ENCODE measurements at regions not wholly inside any gene's neighbourhood (a gene's known extent, or its start where the extent isn't known, plus 50 kb on each side); places are given as distances from the start of the nearest gene placed in this dataset.

GRCh38 chr5:144015961-144016360 lies 154.5 kb downstream of the YIPF5 start:
- Histone ChIP-seq H3K4me3 (ENCODE audit: low read length in 2 of 2) (no peak overlapping the region), H3K27me3 (ENCODE audit: control insufficient read depth in 1 of 2, insufficient read depth in 2 of 2, low read length in 1 of 2) (no peaks in the 10 kb centered on the region), H3K36me3 (ENCODE audit: control insufficient read depth in 1 of 2, insufficient read depth in 2 of 2, low read length in 1 of 2) (no peaks in the 10 kb centered on the region), H3K9me3 (ENCODE audit: control insufficient read depth, low read length) (no peaks in the 10 kb centered on the region), H3K27ac (ENCODE audit: low read depth in 1 of 2, low read length in 2 of 2) (no peak overlapping the region), H3K4me1 (ENCODE audit: control insufficient read depth in 1 of 2, insufficient read depth in 2 of 2, low read length in 2 of 2) (no peaks in the 10 kb centered on the region)
- DNase-seq (no peak), ATAC-seq (ENCODE audit: low FRiP score) (no peak)
- intact Hi-C loops (cut with DNase I), result no loop called here
- WGBS, 2 donors, result 87 to 88% methylated on average over 3 of the region's 3 CpGs

- H3K27ac ChIP-seq (ENCODE audit: low read depth in 1 of 2, low read length in 2 of 2), result no peak overlapping the region
- H3K27me3 ChIP-seq (ENCODE audit: control insufficient read depth in 1 of 2, insufficient read depth in 2 of 2, low read length in 1 of 2), result no peaks in the 10 kb centered on the region
- no peak for ATAC-seq (ENCODE audit: low FRiP score)
- no peaks in the 10 kb centered on the region for H3K36me3 ChIP-seq (ENCODE audit: control insufficient read depth in 1 of 2, insufficient read depth in 2 of 2, low read length in 1 of 2)
- H3K4me3 ChIP-seq (ENCODE audit: low read length in 2 of 2), result no peak overlapping the region
- DNase-seq, result no peak
- WGBS, 2 donors, result 94 to 95% methylated on average over 7 of the region's 7 CpGs
- no peaks in the 10 kb centered on the region for H3K9me3 ChIP-seq (ENCODE audit: control insufficient read depth, low read length)
- no peaks in the 10 kb centered on the region for H3K4me1 ChIP-seq (ENCODE audit: control insufficient read depth in 1 of 2, insufficient read depth in 2 of 2, low read length in 2 of 2)
- intact Hi-C loops (cut with DNase I), result no loop called here
These were observed 153.3 kb downstream of the YIPF5 start for GRCh38 chr5:144017119-144017518.

GRCh38 chr5:144017631-144018030 lies 152.8 kb downstream of the YIPF5 start:
- DNase-seq, result no peak
- H3K4me1 ChIP-seq (ENCODE audit: control insufficient read depth in 1 of 2, insufficient read depth in 2 of 2, low read length in 2 of 2), result no peaks in the 10 kb centered on the region
- WGBS, 2 donors, result 92 to 93% methylated on average over 6 of the region's 6 CpGs
- H3K27me3 ChIP-seq (ENCODE audit: control insufficient read depth in 1 of 2, insufficient read depth in 2 of 2, low read length in 1 of 2), result peaks cover 0 to 2% of the 10 kb centered on the region in 2 donors
- no peaks in the 10 kb centered on the region for H3K36me3 ChIP-seq (ENCODE audit: control insufficient read depth in 1 of 2, insufficient read depth in 2 of 2, low read length in 1 of 2)
- no peaks in the 10 kb centered on the region for H3K9me3 ChIP-seq (ENCODE audit: control insufficient read depth, low read length)
- ATAC-seq (ENCODE audit: low FRiP score), result no peak
- intact Hi-C loops (cut with DNase I), result no loop called here
- no peak overlapping the region for H3K27ac ChIP-seq (ENCODE audit: low read depth in 1 of 2, low read length in 2 of 2)
- H3K4me3 ChIP-seq (ENCODE audit: low read length in 2 of 2), result no peak overlapping the region

- H3K4me3 ChIP-seq (ENCODE audit: low read length in 2 of 2), result no peak overlapping the region
- ATAC-seq (ENCODE audit: low FRiP score) (no peak), DNase-seq (no peak)
- H3K4me1 ChIP-seq (ENCODE audit: control insufficient read depth in 1 of 2, insufficient read depth in 2 of 2, low read length in 2 of 2), result peaks cover 2 to 5% of the 10 kb centered on the region in 2 donors
- peaks cover 0 to 4% of the 10 kb centered on the region in 2 donors for H3K27me3 ChIP-seq (ENCODE audit: control insufficient read depth in 1 of 2, insufficient read depth in 2 of 2, low read length in 1 of 2)
- H3K36me3 ChIP-seq (ENCODE audit: control insufficient read depth in 1 of 2, insufficient read depth in 2 of 2, low read length in 1 of 2), result no peaks in the 10 kb centered on the region
- H3K27ac ChIP-seq (ENCODE audit: low read depth in 1 of 2, low read length in 2 of 2), result no peak overlapping the region
- intact Hi-C loops (cut with DNase I), result no loop called here
- 91 to 94% methylated on average over 1 of the region's 1 CpG for WGBS, 2 donors
- no peaks in the 10 kb centered on the region for H3K9me3 ChIP-seq (ENCODE audit: control insufficient read depth, low read length)
These were observed 146.4 kb downstream of the YIPF5 start for GRCh38 chr5:144024090-144024489.

GRCh38 chr5:144024545-144024944 lies 145.9 kb downstream of the YIPF5 start:
- H3K4me3 ChIP-seq (ENCODE audit: low read length in 2 of 2), result no peak overlapping the region
- H3K9me3 ChIP-seq (ENCODE audit: control insufficient read depth, low read length), result no peaks in the 10 kb centered on the region
- ATAC-seq (ENCODE audit: low FRiP score) (no peak), DNase-seq (no peak)
- no peak overlapping the region for H3K27ac ChIP-seq (ENCODE audit: low read depth in 1 of 2, low read length in 2 of 2)
- H3K4me1 ChIP-seq (ENCODE audit: control insufficient read depth in 1 of 2, insufficient read depth in 2 of 2, low read length in 2 of 2), result peaks cover 2 to 5% of the 10 kb centered on the region in 2 donors
- H3K36me3 ChIP-seq (ENCODE audit: control insufficient read depth in 1 of 2, insufficient read depth in 2 of 2, low read length in 1 of 2), result no peaks in the 10 kb centered on the region
- intact Hi-C loops (cut with DNase I), result no loop called here
- H3K27me3 ChIP-seq (ENCODE audit: control insufficient read depth in 1 of 2, insufficient read depth in 2 of 2, low read length in 1 of 2), result peaks cover 0 to 4% of the 10 kb centered on the region in 2 donors

GRCh38 chr5:144026286-144026685 lies 144.2 kb downstream of the YIPF5 start:
- peaks cover 0 to 4% of the 10 kb centered on the region in 2 donors for H3K27me3 ChIP-seq (ENCODE audit: control insufficient read depth in 1 of 2, insufficient read depth in 2 of 2, low read length in 1 of 2)
- ATAC-seq (ENCODE audit: low FRiP score) (no peak), DNase-seq (no peak)
- intact Hi-C loops (cut with DNase I), result no loop called here
- 37 to 40% methylated on average over 1 of the region's 1 CpG for WGBS, 2 donors
- no peak overlapping the region for H3K4me3 ChIP-seq (ENCODE audit: low read length in 2 of 2)
- H3K4me1 ChIP-seq (ENCODE audit: control insufficient read depth in 1 of 2, insufficient read depth in 2 of 2, low read length in 2 of 2), result peaks cover 2 to 5% of the 10 kb centered on the region in 2 donors
- H3K9me3 ChIP-seq (ENCODE audit: control insufficient read depth, low read length), result no peaks in the 10 kb centered on the region
- no peaks in the 10 kb centered on the region for H3K36me3 ChIP-seq (ENCODE audit: control insufficient read depth in 1 of 2, insufficient read depth in 2 of 2, low read length in 1 of 2)
- H3K27ac ChIP-seq (ENCODE audit: low read depth in 1 of 2, low read length in 2 of 2), result no peak overlapping the region

- Histone ChIP-seq H3K36me3 (ENCODE audit: control insufficient read depth in 1 of 2, insufficient read depth in 2 of 2, low read length in 1 of 2) (no peaks in the 10 kb centered on the region), H3K9me3 (ENCODE audit: control insufficient read depth, low read length) (no peaks in the 10 kb centered on the region), H3K4me3 (ENCODE audit: low read length in 2 of 2) (no peak overlapping the region), H3K4me1 (ENCODE audit: control insufficient read depth in 1 of 2, insufficient read depth in 2 of 2, low read length in 2 of 2) (peaks cover 2 to 5% of the 10 kb centered on the region in 2 donors), H3K27me3 (ENCODE audit: control insufficient read depth in 1 of 2, insufficient read depth in 2 of 2, low read length in 1 of 2) (peaks cover 0 to 2% of the 10 kb centered on the region in 2 donors), H3K27ac (ENCODE audit: low read depth in 1 of 2, low read length in 2 of 2) (no peak overlapping the region)
- 3% methylated on average over 2 of the region's 2 CpGs for WGBS, 2 donors
- DNase-seq (no peak), ATAC-seq (ENCODE audit: low FRiP score) (no peak)
- intact Hi-C loops (cut with DNase I), result no loop called here
These were observed 142.4 kb downstream of the YIPF5 start for GRCh38 chr5:144028058-144028457.

- Histone ChIP-seq H3K36me3 (ENCODE audit: control insufficient read depth in 1 of 2, insufficient read depth in 2 of 2, low read length in 1 of 2) (no peaks in the 10 kb centered on the region), H3K4me1 (ENCODE audit: control insufficient read depth in 1 of 2, insufficient read depth in 2 of 2, low read length in 2 of 2) (peaks cover 2 to 5% of the 10 kb centered on the region in 2 donors), H3K9me3 (ENCODE audit: control insufficient read depth, low read length) (no peaks in the 10 kb centered on the region), H3K27ac (ENCODE audit: low read depth in 1 of 2, low read length in 2 of 2) (no peak overlapping the region), H3K4me3 (ENCODE audit: low read length in 2 of 2) (no peak overlapping the region), H3K27me3 (ENCODE audit: control insufficient read depth in 1 of 2, insufficient read depth in 2 of 2, low read length in 1 of 2) (peaks cover 0 to 2% of the 10 kb centered on the region in 2 donors)
- ATAC-seq (ENCODE audit: low FRiP score) (peak; percentile 73), DNase-seq (no peak)
- 3 to 4% methylated on average over 2 of the region's 2 CpGs for WGBS, 2 donors
- intact Hi-C loops (cut with DNase I), result no loop called here
These were observed 141.8 kb downstream of the YIPF5 start for GRCh38 chr5:144028636-144029035.

GRCh38 chr5:144030904-144031303 lies 139.6 kb downstream of the YIPF5 start:
- DNase-seq (no peak), ATAC-seq (ENCODE audit: low FRiP score) (no peak)
- no peak overlapping the region for H3K27ac ChIP-seq (ENCODE audit: low read depth in 1 of 2, low read length in 2 of 2)
- peaks cover 0 to 2% of the 10 kb centered on the region in 2 donors for H3K27me3 ChIP-seq (ENCODE audit: control insufficient read depth in 1 of 2, insufficient read depth in 2 of 2, low read length in 1 of 2)
- peaks cover 2 to 5% of the 10 kb centered on the region in 2 donors for H3K4me1 ChIP-seq (ENCODE audit: control insufficient read depth in 1 of 2, insufficient read depth in 2 of 2, low read length in 2 of 2)
- 93 to 96% methylated on average over 5 of the region's 5 CpGs for WGBS, 2 donors
- H3K36me3 ChIP-seq (ENCODE audit: control insufficient read depth in 1 of 2, insufficient read depth in 2 of 2, low read length in 1 of 2), result no peaks in the 10 kb centered on the region
- no peak overlapping the region for H3K4me3 ChIP-seq (ENCODE audit: low read length in 2 of 2)
- no peaks in the 10 kb centered on the region for H3K9me3 ChIP-seq (ENCODE audit: control insufficient read depth, low read length)
- intact Hi-C loops (cut with DNase I), result no loop called here
